HEK293T (cell line): ENCODE measurements at regions not wholly inside any gene's neighbourhood (a gene's known extent, or its start where the extent isn't known, plus 50 kb on each side); places are given as distances from the start of the nearest gene placed in this dataset.

Experiments used
- CTCF ChIA-PET: fragments of 350-600 bp; formaldehyde crosslinking; extraction: SDS; loops from one replicate; lab custom pipeline; 2021; ENCODE audit warnings: antibody characterized with exemption, inconsistent platforms; lab: Yijun Ruan, JAX
- POLR2A ChIA-PET: fragments of 350-600 bp; formaldehyde crosslinking; extraction: SDS; loops from one replicate; lab custom pipeline; 2020; ENCODE audit warnings: antibody characterized with exemption, inconsistent platforms; lab: Yijun Ruan, JAX
- DNase-seq: peaks from one replicate; pipeline ENCODE4 v3.0.0; 2012; ENCODE audit warnings: mixed read lengths; ENCODE audit errors: extremely low spot score
- ARNT ChIP-seq: fragments of 450-650 bp; IDR thresholded peaks from 2 replicates; pipeline ENCODE4 v1.6.1; 2017; ENCODE audit warnings: mild to moderate bottlenecking
- BHLHE40 ChIP-seq: fragments of 450-650 bp; IDR thresholded peaks from 2 replicates; pipeline ENCODE4 v1.6.1; 2016; ENCODE audit warnings: mild to moderate bottlenecking, moderate library complexity, borderline replicate concordance
- CTBP1 ChIP-seq: fragments of 450-650 bp; IDR thresholded peaks from 2 replicates; pipeline ENCODE4 v1.6.1; 2016; ENCODE audit warnings: borderline replicate concordance
- ELF4 ChIP-seq: fragments of 450-650 bp; IDR thresholded peaks from 2 replicates; pipeline ENCODE4 v1.6.1; 2017; ENCODE audit warnings: antibody characterized with exemption
- FOXA1 ChIP-seq: fragments of 450-650 bp; IDR thresholded peaks from 2 replicates; pipeline ENCODE4 v1.6.1; 2016; ENCODE audit warnings: mild to moderate bottlenecking
- FOXK2 ChIP-seq: fragments of 450-650 bp; IDR thresholded peaks from 2 replicates; pipeline ENCODE4 v1.6.1; 2016; ENCODE audit warnings: mild to moderate bottlenecking
- FOXM1 ChIP-seq: fragments of 450-650 bp; IDR thresholded peaks from 2 replicates; pipeline ENCODE4 v1.6.1; 2017; ENCODE audit warnings: mild to moderate bottlenecking, borderline replicate concordance
- HDGF ChIP-seq: fragments of 450-650 bp; IDR thresholded peaks from 2 replicates; pipeline ENCODE4 v1.6.1; 2017; ENCODE audit warnings: antibody characterized with exemption, borderline replicate concordance
- L3MBTL2 ChIP-seq: fragments of 450-650 bp; conservative IDR thresholded peaks from 2 replicates; pipeline ENCODE4 v1.6.1; 2016; ENCODE audit warnings: mild to moderate bottlenecking
- LEF1 ChIP-seq: fragments of 450-650 bp; IDR thresholded peaks from 2 replicates; pipeline ENCODE4 v1.6.1; 2017; ENCODE audit warnings: mild to moderate bottlenecking, borderline replicate concordance
- NFRKB ChIP-seq: fragments of 450-650 bp; IDR thresholded peaks from 2 replicates; pipeline ENCODE4 v1.6.1; 2016; ENCODE audit warnings: mild to moderate bottlenecking, moderate library complexity
- SP1 ChIP-seq: fragments of 450-650 bp; IDR thresholded peaks from 2 replicates; pipeline ENCODE4 v1.6.1; 2017
- SUZ12 ChIP-seq: fragments of 450-650 bp; IDR thresholded peaks from 2 replicates; pipeline ENCODE4 v1.6.1; 2016; ENCODE audit warnings: mild to moderate bottlenecking
- TARDBP ChIP-seq: fragments of 450-650 bp; IDR thresholded peaks from 2 replicates; pipeline ENCODE4 v1.6.1; 2016
- ZNF384 ChIP-seq: fragments of 450-650 bp; IDR thresholded peaks from 2 replicates; pipeline ENCODE4 v1.6.1; 2016
- TF ChIP-seq, protein P1 (sequence below): fragments of 450-650 bp; IDR thresholded peaks from 2 replicates; pipeline ENCODE4 v1.6.1; 2016

DNA sequence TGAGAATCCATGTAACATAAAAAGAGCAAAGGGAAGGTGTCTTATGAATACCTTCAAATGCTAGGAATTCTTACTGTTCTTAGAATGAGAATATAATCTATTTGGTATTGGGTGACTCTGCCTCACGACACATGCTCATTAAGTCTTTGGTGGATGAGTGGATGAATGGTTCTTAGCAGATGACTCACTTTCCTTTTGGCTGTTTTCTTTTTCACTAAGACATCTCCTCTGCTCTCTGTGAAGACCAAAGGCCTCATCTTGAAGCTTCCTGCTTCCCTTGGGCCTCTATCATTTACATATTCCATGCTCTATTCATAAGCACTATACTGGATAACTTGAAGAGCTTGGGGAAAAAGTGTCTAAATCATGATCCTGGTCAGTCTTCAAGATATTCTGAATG is 468.1 kb downstream of the SPATA31D1 start:
- ChIA-PET POLR2A (no interaction called here), CTCF (no interaction called here)
- no peak for DNase-seq
- TF ChIP-seq SP1 = no peak
- TF ChIP-seq FOXA1 = no peak

- ChIA-PET POLR2A (no interaction called here), CTCF (no interaction called here)
- no peak for DNase-seq
- TF ChIP-seq NFRKB = no peak
- TF ChIP-seq, protein P1, sequence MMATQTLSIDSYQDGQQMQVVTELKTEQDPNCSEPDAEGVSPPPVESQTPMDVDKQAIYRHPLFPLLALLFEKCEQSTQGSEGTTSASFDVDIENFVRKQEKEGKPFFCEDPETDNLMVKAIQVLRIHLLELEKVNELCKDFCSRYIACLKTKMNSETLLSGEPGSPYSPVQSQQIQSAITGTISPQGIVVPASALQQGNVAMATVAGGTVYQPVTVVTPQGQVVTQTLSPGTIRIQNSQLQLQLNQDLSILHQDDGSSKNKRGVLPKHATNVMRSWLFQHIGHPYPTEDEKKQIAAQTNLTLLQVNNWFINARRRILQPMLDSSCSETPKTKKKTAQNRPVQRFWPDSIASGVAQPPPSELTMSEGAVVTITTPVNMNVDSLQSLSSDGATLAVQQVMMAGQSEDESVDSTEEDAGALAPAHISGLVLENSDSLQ = no peak
- TF ChIP-seq LEF1 = no peak
- TF ChIP-seq SP1 = no peak
- TF ChIP-seq FOXM1 = no peak
- TF ChIP-seq CTBP1 = no peak
- no peak for TF ChIP-seq ELF4
- no peak for TF ChIP-seq FOXA1
- TF ChIP-seq SUZ12 = no peak
- no peak for TF ChIP-seq FOXK2
- no peak for TF ChIP-seq ZNF384
- no peak for TF ChIP-seq L3MBTL2
- no peak for TF ChIP-seq BHLHE40
- no peak for TF ChIP-seq TARDBP
- TF ChIP-seq HDGF = no peak
- no peak for TF ChIP-seq ARNT
Measured at GRCh38 chr9:82457298-82457697, 468.7 kb downstream of the SPATA31D1 start.

DNA sequence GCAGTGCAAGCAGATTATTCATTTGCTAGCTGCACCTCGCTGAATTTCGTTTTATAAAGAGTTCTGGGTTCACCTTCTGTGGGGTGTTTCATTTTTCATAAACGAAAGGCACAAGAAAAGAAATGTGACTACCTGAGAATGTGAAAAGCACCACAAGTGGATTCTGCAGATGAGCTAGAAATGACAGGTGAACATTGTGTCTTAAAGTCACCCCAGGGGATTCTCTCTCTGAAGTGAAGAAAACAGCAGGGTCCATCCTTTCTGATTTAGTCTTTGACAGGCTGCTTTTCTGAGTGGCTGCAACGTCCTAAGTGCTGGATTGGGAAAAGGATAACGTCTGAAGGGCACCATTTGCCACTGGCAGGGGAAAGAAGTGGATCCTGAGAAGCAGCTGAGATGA is 469.3 kb downstream of the SPATA31D1 start:
- ChIA-PET CTCF (interaction anchor here (1.1 kb wide), 1 partner anchor 9 kb away, joined by 3 read pairs; no protein-coding TSS in a partner anchor), POLR2A (no interaction called here)
- DNase-seq = no peak

GRCh38 chr9:82458296-82458695 is 469.7 kb downstream of the SPATA31D1 start:
- no peak for DNase-seq
- CTCF ChIA-PET = interaction anchor here (1.1 kb wide), 1 partner anchor 9 kb away, joined by 3 read pairs; no protein-coding TSS in a partner anchor
- TF ChIP-seq L3MBTL2 (no peak), CTBP1 (no peak), NFRKB (no peak), FOXM1 (no peak)
- POLR2A ChIA-PET = no interaction called here

More for the DNA sequence above, 469.3 kb downstream of the SPATA31D1 start:
- no peak for TF ChIP-seq SP1
- no peak for TF ChIP-seq SUZ12
- TF ChIP-seq CTBP1 = no peak
- no peak for TF ChIP-seq FOXK2
- no peak for TF ChIP-seq ELF4
- no peak for TF ChIP-seq NFRKB

DNA sequence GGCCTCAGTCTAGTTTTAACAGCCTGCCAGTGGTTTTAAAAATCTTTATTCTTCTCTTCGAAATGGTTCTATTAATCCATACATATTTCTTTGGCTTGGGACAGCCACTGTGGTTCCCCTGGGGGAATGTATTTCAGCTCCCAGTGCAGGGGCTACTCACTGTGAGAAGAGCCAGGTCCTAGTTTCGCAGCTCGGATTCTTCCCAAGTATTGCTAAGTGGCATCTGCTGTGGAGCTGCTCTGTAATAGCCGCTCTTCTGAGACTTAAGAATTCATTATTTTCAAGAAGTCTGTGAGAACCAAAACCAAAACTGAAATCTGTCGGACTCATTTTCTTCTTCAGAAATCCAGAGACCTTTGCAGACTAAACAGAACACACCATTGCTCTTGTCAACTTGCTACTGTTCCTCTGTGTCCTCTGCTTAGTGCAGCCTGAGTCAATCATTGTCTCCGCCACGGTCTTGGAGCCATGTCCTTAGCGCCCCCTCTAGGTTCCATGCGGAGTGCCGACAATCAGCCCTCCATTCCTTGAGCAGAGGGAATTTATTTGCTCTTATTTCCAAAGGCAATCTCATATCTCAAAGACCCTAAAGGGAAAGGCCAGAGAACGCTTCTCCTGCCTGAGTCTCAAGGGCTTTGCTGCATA is 478.2 kb downstream of the SPATA31D1 start:
- DNase-seq = peak; percentile 21
- CTCF ChIA-PET = interaction anchor here (1.6 kb wide), 1 partner anchor 8 kb away, joined by 3 read pairs; no protein-coding TSS in a partner anchor
- TF ChIP-seq, protein P1 = peak; percentile 47; the same call in 1 of the 2 replicates
- TF ChIP-seq CTBP1 = no peak
- POLR2A ChIA-PET = no interaction called here

DNA sequence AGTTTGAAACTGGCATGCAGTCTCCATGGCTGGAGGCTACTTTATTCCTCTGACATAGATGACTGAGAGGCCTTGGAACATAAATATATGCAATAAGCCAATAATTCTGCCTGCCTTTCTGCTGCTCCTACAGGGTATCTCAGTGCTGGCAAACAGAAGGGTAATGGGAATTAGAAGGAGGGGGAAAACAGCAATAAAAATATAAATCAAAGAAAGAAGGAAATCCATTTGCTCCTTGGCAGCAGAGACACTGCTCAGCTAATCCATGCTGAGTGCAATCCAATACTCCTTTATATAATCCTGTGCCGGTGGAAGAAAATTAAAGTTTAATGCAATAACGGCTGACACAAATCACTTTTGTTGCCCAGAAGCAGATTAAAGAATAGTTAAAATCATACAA is 478.9 kb downstream of the SPATA31D1 start:
- no peak for DNase-seq
- no peak for TF ChIP-seq HDGF
- TF ChIP-seq, protein P1 = peak; percentile 68
- POLR2A ChIA-PET = no interaction called here
- CTCF ChIA-PET = interaction anchor here (1.6 kb wide), 1 partner anchor 9 kb away, joined by 3 read pairs; no protein-coding TSS in a partner anchor

DNA sequence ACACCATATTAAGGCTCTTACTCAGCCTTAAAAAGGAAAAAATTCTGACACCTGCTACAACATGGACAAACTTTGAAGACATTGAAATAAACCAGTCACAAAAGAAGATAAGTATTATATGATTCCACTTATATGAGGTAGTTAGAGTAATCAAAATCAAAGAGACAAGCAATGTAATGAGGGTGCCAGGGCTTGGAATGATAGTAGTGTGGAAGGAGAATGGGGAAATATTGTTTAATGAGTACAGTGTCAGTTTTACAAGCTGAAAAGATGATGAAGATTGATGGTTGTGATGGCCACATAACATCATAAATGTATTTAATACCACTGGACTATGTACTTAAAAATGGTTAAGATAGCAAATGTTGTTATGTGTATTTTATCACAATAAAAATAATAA is 485.7 kb downstream of the SPATA31D1 start:
- ChIA-PET CTCF (no interaction called here), POLR2A (no interaction called here)
- no peak for TF ChIP-seq FOXM1
- no peak for TF ChIP-seq SUZ12
- no peak for TF ChIP-seq HDGF
- TF ChIP-seq, protein P1 = peak; percentile 8; the same call in 1 of the 2 replicates
- TF ChIP-seq TARDBP = no peak
- no peak for TF ChIP-seq CTBP1
- no peak for TF ChIP-seq BHLHE40
- no peak for DNase-seq
